HG03521 (cell line): ENCODE measurements at regions not wholly inside any gene's neighbourhood (a gene's known extent, or its start where the extent isn't known, plus 50 kb on each side); places are given as distances from the start of the nearest gene placed in this dataset.

Experiments
- ATAC-seq: cut with Tn5 transposase; IDR thresholded peaks from one replicate; pipeline ENCODE4 v1.9.1; 2021; ENCODE audit warnings: mild to moderate bottlenecking, moderate library complexity; ENCODE audit not compliant: unreplicated experiment

DNA sequence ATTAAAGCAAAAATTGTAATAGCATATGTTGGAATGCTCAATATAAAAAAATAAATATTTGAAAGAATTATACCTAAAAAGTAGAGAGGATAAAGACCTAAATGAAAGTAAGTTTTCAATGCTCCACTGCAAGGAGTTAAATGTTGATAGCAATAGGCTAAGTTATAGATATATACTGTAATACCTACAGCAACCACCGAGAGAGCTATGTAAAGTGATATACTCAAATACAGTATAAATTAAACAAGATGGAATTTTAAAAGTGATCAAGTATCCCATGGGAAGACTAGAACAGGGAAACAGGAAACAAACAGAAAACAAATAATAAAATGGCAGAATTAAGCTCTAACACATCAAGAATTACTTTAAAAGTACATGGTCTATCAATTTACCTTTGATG lies 73.9 kb downstream of the CASP3 start:
- no peak for ATAC-seq

DNA sequence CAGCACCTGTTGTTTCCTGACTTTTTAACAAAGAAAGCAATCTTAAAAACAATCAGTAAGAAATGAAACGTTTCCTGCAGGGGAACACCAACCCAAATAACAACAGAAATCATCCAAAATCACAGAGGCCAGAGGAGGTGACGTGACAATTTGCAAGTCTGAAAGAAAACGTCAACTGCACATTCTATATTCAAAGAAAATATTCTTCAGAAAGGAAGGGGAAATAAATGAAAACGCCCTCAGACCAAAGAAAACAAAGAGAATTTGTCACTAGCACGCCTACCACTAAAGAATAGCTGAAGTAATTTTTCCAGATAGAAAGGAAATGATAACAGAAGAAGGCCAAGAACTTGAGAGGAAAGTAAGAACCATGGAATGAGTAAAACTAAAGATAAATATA lies 74.4 kb downstream of the CASP3 start:
- ATAC-seq, result no peak

DNA sequence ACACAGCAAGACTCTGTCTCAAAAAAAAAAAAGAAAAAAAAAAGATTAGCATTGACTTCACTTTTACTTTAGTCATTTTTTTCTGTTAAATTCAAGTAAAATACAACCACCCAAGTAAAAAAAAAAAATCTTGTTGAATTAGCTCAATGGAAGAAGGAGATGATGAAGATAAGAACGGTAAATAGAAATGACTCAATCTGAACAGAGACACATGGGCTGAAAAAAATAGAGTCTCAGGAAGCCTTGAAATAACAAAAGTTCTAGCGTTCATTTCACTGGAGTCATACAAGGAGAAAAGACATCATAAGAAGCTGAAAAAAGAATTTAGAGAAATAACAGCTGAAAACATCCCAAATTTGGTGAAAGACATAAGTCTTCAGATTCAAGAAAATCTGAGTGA lies 75.5 kb downstream of the CASP3 start:
- no peak for ATAC-seq

DNA sequence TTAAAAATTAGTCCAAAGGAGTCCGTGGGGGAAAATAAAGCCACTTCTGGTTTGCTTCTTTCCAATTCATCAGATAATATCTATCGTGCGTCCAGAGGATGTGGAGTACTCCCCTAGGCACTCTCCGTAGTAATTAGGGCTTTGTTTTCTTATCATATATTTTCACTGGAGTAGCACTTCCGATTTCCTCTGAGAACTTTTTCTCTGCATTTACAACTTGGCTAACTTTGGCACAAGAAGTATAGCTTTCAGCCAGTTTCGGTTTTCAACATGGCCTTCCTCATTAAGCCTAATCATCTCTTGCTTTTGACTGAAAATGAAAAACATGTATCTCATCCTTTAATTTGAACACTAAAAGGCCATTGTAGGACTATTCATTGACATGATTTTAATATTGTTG lies 80.5 kb downstream of the CASP3 start:
- no peak for ATAC-seq

DNA sequence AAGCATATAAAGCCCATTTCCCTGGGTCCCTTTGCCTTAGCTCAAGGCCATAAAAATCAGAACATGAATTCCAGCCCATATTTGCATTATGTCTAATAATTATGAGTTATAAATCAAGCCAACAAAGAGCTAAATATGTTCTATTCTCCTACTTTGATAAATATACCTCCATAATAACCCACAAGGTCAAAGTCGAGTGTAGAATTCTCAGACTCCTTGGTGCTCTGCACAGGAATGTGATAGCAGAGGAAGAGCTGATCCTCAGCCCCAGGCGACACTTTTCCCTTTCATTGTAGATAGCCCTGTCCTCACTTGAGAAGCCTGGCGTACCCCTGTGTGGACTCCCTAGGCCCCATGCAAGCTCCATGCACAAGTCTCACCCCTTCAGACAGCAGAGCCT lies 85.6 kb downstream of the CASP3 start:
- ATAC-seq, result no peak

DNA sequence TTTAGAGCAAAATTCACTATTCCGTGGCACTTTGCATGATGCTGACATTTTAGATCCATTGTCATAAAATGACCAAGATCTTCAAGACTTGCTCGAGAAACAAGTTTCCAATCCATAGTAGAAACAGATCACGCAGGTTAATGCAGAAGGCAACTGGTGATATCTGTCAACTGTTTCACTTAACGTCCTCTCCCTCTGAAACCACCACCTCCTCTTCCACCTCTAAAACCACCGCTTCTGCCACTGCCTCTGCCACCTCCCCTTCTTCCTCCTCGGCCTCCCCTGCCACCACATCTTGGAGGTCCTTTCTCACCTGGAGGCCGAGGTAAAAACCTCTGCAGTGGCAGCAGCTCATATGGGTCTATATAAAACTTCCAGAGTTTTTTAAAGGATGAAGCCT lies 84.6 kb upstream of the IRF2 start:
- ATAC-seq, result no peak

DNA sequence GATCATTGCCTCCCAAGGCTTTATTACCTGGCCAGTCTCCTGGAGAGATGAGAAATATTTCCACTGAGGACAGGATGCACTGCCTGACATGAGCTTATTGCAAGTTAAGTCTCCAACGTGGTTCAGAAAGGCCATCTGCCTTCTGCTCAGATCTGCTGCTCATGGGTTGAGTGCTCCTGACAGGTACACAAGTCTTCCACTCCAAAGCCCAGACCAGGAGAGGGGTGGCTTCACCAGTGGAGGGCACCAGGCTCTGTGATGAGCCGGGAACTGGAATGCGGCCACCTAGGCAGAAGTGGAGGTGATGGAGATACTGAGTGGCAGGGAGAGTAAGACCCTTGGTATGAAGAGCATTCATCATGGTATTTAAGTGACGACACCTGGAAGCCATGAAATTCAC lies 79.5 kb upstream of the IRF2 start:
- ATAC-seq, result no peak

DNA sequence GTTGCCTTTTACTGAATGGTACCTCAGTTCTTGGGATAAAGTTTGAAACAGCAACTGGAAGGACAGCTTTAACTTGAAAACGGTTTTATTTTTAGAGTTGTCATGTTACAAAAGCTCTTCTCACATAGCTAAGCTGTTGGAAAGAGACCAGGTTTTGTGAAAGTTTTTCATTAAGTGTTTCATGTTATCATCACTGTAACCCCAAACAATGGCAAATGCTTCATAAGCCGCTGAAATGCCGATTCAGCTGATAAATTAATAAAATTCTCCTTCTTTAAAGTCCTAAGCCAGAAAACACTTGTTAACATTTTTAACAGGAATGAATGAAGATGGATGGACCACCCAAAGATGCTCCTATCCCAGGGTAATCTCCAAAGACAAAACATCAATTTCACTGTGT lies 76.1 kb upstream of the IRF2 start:
- no peak for ATAC-seq

DNA sequence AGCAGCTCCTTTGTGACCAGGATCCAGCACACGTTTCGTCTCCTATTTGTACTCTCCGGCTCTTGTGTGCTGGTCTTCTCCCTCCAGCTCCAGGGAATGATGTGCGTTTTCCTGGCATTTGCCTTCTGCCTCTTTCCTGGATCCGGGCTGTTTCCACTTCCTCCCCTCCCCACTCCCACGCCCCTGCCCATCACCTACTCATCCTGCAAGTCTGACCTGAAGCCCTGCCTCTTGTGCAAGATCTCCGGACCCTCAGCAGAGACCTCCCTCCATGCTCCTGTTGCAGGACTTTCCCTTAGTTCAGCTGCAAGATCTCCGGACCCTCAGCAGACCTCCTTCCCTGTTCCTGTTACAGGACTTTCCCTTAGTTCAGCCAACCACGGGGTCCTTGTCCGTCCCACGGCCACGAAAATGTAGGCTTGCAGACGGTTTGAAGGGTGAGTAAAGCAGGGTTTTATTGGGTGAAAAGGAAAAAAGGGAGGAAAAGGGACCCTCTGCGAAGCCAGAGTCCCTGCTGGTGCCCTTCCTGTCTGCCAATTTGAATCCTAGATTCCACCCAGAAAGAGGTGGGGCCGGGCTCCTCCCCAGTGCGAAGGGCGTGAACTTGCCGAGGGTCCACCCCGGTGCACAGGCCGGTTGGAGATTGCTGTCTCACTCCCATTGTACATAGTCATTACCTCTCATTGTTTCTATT lies 74.4 kb upstream of the IRF2 start:
- no peak for ATAC-seq

DNA sequence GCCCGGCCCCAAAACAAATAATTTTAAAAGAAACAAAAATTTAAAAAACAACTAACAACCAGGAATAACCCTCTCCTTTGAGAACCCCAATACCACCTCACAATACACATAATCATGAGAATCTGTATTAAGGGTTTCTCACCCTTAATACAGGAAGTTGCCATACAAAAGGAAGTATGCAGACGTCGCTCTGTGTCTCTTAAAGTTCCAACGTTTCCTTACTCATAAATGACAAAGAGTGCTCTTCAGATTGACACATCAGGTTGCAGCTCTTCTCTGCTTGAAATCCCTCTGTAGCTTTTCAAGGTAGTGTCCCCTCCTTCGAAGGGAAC lies 73.9 kb upstream of the IRF2 start:
- no peak for ATAC-seq

DNA sequence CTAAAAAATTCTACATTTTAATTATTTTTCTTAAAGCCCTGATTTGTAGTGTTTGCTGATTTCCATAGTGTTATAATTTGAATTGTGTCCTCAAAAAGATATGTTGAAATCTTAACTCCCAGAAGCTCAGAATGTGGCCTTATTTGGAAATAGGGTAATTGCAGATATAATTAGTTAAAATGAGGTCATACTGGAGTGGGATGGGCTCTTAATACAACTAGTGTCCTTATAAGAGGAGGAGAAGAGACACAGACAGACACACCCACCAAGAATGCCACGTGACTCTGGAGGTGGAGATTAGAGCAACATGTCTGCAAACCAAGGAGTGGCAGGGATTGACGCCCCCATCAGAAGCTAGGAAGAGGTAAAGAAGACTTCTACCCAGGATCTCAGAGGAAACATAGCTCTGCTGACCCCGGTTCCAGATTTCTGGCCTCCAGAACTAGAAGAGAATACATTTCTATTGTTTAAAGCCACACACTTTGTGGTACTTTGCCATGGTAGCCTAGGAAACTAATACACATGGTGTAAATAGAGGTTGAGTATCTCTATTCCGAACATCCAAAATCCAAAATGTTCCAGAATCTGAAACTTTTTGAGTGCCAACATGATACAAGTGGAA lies 70.5 kb upstream of the IRF2 start:
- ATAC-seq, result no peak

DNA sequence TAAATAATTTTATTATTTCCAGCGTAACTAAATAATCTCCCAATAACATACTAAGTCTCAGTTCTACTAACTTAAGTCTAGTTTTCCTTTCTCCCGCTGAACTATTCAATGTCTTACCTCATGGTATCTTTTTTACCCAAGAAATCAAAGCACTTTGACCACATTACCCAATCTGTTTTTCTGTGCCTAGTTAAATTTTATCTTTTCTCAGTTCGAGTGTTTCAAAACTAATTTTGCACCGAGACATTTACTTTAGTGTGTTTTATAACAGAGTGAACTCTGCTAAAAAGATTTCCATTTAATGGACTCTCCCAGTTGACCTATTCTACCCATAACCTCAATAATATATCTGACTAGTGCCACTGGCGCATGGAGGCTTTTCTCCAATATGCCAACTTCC lies 67.6 kb upstream of the IRF2 start:
- ATAC-seq, result no peak

DNA sequence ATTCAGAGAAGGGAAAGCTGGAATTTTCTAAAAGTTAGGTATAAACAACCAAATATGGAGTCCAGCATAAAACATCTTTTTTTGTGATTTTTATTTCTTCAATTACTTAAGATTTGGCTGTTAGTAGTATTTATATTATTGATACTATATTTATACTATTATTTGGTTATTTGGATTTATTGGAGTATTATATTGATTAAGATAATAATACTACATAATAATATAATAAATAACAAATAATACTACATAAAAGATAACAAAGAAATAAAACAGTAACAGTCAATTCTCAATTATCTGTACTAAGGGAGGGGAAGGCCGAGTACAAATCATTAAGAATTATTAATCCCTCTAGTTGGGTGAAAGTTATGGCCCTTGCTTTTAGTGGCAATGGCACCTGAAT lies 66.0 kb upstream of the IRF2 start:
- ATAC-seq, result no peak

DNA sequence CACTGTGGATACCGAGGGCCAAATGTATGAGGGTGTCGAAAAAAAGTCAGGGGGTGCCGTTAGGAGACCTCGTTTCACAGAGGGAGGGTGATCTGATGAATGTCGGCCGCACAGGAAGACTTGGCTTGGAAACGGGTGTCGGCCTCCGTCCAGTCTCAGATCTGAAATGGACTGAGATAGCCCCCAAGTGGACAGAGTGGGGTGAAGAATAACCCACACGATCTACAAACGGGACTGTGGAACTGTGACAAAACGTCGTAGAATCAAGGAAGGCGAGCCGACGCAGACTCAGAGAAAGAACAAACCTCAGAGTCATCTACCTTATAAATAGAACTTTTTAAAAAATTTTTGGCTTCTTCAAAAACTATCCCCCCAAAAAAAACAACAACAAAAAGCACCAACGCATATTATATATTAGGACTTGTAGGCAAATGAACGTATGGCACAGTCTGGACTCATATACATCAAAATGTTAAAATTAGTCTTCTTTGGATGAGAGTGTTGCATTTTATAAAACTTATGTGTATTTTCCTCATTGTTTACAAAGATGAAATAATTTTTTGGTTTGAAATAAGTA lies 63.8 kb upstream of the IRF2 start:
- peak; percentile 43 for ATAC-seq

DNA sequence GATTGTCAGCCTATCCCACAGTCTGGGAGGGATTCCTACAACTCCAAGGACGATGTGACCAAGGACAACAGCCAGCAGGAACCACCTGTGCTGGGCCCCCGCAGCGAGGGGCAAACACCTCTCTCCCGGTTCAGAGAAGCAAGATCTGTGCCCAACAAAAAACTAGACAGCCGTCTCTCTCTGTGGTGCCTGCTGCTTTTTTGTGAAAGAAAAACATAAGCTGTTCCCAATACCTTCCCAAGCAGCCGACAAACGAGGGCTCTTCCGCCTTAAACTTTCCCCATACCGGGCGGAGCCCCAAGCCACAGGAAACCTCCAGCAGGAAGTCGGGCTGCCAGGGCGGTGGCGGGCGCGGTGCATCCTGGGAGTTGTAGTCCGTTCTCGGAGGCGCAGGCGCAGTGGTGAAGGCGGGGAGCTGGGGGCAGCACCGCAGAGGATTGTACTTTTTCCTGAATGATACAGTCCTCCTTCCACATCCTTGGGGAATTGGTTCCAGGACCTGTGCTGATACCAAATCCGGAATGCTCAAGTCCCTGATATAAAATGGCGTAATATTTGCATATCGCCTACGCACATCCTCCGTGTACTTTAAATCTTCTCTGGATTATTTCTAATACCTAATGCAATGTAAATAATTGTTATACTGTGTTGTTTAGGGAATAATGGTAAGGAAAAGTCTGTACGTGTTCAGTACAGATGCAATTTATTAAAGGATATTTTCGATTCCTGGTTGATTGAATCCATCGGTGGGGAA lies 63.1 kb upstream of the IRF2 start:
- peak; percentile 58 for ATAC-seq

DNA sequence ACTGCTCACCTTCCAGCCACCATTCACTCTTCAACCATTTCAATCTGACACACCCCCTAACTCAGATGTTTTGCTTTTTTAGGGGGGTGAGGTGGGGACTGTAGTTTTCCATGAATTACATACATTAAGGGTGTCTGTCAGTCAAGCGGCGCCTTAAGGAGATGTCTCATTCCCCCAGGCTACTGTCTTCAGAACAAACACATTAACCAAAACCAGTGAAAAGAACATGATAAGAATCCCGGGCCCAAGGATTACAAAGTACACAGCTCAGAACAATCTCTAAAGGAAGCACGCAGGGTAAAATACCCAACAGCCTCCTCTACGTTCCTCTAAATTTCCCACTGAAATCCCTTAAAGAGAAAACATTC lies 62.5 kb upstream of the IRF2 start:
- no peak for ATAC-seq

DNA sequence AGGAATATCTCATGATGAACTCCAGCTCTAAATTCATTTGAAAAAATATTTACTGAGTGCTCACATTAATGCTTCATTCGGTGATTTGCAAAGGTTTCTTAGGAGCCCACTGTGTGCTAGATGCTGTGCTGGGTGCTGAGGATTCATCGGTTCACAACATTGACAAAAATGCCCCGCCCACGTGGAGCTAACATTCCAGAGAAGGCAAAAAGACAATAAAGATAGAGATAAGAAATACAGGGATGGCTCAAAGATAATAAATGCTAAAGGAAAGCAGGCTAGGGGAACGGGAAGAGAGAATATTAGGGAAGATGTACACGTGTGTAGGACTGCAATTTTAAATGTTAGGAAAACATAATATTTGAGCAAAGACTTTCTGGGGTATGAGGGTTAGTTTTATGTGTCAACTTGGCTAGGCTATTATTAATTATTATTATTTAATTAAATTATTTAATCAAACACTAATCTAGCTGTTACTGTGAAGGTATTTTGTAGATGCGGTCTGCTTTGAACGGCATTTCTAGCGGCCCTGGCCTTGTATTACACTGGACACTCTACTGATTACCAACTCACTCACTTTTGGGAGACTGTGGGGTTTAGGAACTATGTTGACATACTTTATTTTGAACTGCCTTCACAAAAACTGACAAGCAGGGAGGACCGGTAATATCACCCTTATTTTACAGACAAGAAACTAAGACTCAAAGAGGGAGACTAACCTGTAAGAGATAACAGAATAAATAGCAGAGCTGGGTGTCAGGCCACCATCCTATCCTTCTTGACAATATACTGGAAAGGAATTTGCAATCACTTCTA lies 61.9 kb upstream of the IRF2 start:
- ATAC-seq, result no peak

DNA sequence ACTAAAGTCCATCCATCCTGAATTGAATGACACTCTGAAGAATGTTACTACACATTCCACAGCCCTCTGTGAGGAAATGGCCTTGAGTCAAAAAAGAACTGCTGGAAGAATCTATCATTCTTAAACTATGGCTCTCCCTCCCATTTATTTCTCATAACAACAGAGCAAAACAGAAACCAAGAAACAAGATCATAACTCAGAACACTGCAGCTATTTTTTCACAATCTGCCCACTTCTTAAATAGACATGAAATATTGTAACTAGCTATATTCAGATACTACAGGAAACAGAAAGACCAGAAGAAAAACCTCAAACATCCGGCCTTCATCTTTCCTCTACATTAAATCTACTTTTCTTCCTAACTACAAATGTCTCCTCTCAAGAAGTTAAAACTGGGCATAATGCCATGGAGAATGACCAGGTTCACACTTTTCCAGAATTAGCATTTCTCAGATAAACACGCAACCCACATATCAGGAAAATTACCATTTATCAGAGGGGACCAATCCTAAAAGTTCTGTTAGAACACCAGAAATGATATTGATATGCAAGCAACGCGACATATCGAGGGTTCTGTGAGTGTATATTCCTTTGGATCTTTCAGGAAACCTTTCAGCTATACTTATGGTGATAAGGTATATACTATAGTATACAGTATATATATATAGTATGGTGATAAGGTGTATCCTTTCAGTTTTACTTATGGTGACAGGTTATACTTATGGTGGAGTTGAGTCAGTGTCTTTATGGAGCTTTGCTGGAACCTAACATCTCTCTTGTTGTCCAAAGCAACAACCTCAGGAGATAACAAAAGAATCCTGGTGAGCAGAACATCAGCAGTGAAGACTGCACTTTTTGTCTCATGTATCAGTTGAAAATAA lies 60.4 kb upstream of the IRF2 start:
- ATAC-seq, result peak; percentile 48

DNA sequence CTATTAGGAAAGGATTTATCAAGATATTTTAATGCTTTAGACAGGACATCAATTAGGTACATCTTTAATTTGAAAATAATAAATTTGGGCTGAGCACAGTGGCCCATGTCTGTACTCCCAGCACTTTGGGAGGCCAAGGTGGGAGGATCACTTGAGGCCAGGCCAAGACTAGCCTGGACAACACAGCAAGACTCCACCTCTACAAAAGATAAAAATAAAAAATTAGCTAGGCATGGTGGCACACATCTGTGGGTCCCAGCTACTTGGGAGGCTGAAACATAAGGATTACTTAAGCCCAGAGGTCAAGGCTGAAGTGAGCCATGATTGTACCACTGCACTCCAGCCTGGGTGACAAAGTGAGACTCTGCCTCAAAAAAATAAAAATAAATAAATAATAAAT lies 59.6 kb upstream of the IRF2 start:
- ATAC-seq, result no peak

DNA sequence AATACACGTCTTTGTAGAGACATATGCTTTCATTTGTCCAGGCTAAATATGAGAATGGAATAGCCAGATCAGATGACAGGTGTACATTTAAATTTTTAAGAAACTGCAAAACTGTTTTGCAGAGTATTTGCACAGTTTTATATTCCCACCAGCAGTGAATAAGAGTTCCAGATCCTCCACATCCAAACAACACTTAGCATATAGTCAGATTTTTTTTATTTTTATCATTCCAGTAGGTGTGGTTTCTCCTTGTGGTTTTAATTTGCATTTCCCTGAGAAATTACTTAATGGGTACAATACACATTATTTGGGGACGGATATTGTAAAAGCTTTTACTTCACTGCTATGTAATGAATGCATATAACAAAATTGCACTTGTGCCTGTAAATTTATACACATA lies 56.7 kb upstream of the IRF2 start:
- ATAC-seq, result no peak
